ENCODE measurements at regions not wholly inside any gene's neighbourhood (a gene's known extent, or its start where the extent isn't known, plus 50 kb on each side); places are given as distances from the start of the nearest gene placed in this dataset.

DNA sequence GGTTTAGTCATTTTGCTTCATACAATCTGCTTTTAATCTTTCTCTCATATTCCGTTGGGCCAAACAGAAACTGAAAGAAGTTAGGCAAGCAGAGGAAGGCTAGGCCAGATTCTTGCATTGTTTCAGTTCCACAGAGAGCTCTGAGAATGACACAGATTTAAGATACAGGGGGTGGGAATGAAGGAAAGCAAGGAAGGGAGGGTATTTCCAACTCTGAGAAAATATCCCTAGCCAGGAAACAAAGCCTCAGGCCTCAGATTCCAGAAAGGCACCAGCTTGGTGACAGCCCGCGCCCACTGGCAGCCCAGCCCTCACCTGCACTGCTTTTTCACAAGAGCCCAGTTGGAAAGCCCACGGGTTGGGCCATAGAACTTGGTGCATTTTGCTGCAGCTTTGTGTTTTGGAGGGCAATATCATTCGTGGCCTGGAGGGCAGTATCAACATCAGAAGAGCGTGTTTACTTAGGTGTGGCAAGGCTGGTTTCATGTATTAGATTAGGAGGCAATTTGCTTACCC is 63.5 kb downstream of the ENC1 start:
- Histone ChIP-seq H3K27ac (ENCODE audit: low read depth, low read length) (peak overlapping the region; percentile 42), H3K9ac (ENCODE audit: low read length in 5 of 5) (peak overlapping the region in 4 of 5 donors; percentile 1 to 66 (median 38)), H3K4me3 (ENCODE audit: low read depth in 1 of 5, low read length in 5 of 5) (peak overlapping the region in 3 of 5 donors; percentile 14 to 43 (median 29))

GRCh38 chr5:74575741-74576538 is 64.6 kb downstream of the ENC1 start:
- Histone ChIP-seq H3K9ac (ENCODE audit: low read length in 5 of 5) (peak overlapping the region in 1 of 5 donors; percentile 53), H3K9me3 (ENCODE audit: control insufficient read depth in 5 of 5, low read length in 5 of 5) (no peaks in the 10 kb centered on the region), H3K27me3 (ENCODE audit: control insufficient read depth in 5 of 5, insufficient read depth in 4 of 5, low read length in 5 of 5) (no peaks in the 10 kb centered on the region), H3K4me1 (ENCODE audit: control insufficient read depth in 5 of 5, insufficient read depth in 5 of 5, low read length in 5 of 5) (peaks cover 0 to 18% (median 13%) of the 10 kb centered on the region in 5 donors), H3K4me3 (ENCODE audit: low read depth in 1 of 5, low read length in 5 of 5) (no peak overlapping the region), H3K27ac (ENCODE audit: low read depth, low read length) (peak overlapping the region; percentile 37), H3K36me3 (ENCODE audit: control insufficient read depth in 5 of 5, insufficient read depth in 5 of 5, low read length in 5 of 5) (no peaks in the 10 kb centered on the region)

More for the DNA sequence above, 63.5 kb downstream of the ENC1 start:
- H3K9me3 ChIP-seq (ENCODE audit: control insufficient read depth in 5 of 5, low read length in 5 of 5), result no peaks in the 10 kb centered on the region
- no peaks in the 10 kb centered on the region for H3K27me3 ChIP-seq (ENCODE audit: control insufficient read depth in 5 of 5, insufficient read depth in 4 of 5, low read length in 5 of 5)
- no peaks in the 10 kb centered on the region for H3K36me3 ChIP-seq (ENCODE audit: control insufficient read depth in 5 of 5, insufficient read depth in 5 of 5, low read length in 5 of 5)
- peaks cover 0 to 18% (median 13%) of the 10 kb centered on the region in 5 donors for H3K4me1 ChIP-seq (ENCODE audit: control insufficient read depth in 5 of 5, insufficient read depth in 5 of 5, low read length in 5 of 5)

DNA sequence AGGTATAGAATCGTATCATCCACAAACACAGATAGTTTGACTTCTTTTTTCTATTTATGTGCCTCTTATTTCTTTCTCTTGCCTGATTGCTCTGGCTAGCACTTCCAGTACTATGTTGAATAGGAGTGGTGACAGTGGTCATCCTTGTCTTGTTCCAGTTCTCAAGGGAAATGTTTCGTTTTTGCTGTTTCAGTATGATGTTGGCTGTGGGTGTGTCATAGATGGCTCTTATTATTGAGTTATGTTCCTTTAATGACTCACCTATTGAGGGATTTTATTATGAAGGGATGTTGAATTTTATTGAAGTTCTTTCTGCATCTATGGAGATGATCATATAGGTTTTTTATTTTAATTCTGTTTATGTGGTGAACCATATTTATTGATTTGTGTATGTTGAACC is 70.3 kb downstream of the ENC1 start:
- Histone ChIP-seq H3K9me3 (ENCODE audit: control insufficient read depth in 5 of 5, low read length in 5 of 5) (peaks cover 0 to 4% (median 0%) of the 10 kb centered on the region in 5 donors), H3K4me3 (ENCODE audit: low read depth in 1 of 5, low read length in 5 of 5) (no peak overlapping the region), H3K9ac (ENCODE audit: low read length in 5 of 5) (no peak overlapping the region), H3K36me3 (ENCODE audit: control insufficient read depth in 5 of 5, insufficient read depth in 5 of 5, low read length in 5 of 5) (no peaks in the 10 kb centered on the region), H3K4me1 (ENCODE audit: control insufficient read depth in 5 of 5, insufficient read depth in 5 of 5, low read length in 5 of 5) (no peaks in the 10 kb centered on the region), H3K27me3 (ENCODE audit: control insufficient read depth in 5 of 5, insufficient read depth in 4 of 5, low read length in 5 of 5) (no peaks in the 10 kb centered on the region), H3K27ac (ENCODE audit: low read depth, low read length) (no peak overlapping the region)

- Histone ChIP-seq H3K9me3 (ENCODE audit: control insufficient read depth in 5 of 5, low read length in 5 of 5) (peaks cover 0 to 4% (median 0%) of the 10 kb centered on the region in 5 donors), H3K36me3 (ENCODE audit: control insufficient read depth in 5 of 5, insufficient read depth in 5 of 5, low read length in 5 of 5) (no peaks in the 10 kb centered on the region), H3K27ac (ENCODE audit: low read depth, low read length) (no peak overlapping the region), H3K4me3 (ENCODE audit: low read depth in 1 of 5, low read length in 5 of 5) (no peak overlapping the region), H3K9ac (ENCODE audit: low read length in 5 of 5) (no peak overlapping the region), H3K4me1 (ENCODE audit: control insufficient read depth in 5 of 5, insufficient read depth in 5 of 5, low read length in 5 of 5) (no peaks in the 10 kb centered on the region), H3K27me3 (ENCODE audit: control insufficient read depth in 5 of 5, insufficient read depth in 4 of 5, low read length in 5 of 5) (no peaks in the 10 kb centered on the region)
These were observed 73.0 kb downstream of the ENC1 start for GRCh38 chr5:74567411-74567995.

- Histone ChIP-seq H3K9me3 (ENCODE audit: control insufficient read depth in 5 of 5, low read length in 5 of 5) (no peaks in the 10 kb centered on the region), H3K36me3 (ENCODE audit: control insufficient read depth in 5 of 5, insufficient read depth in 5 of 5, low read length in 5 of 5) (no peaks in the 10 kb centered on the region), H3K9ac (ENCODE audit: low read length in 5 of 5) (no peak overlapping the region), H3K4me3 (ENCODE audit: low read depth in 1 of 5, low read length in 5 of 5) (no peak overlapping the region), H3K27me3 (ENCODE audit: control insufficient read depth in 5 of 5, insufficient read depth in 4 of 5, low read length in 5 of 5) (no peaks in the 10 kb centered on the region), H3K27ac (ENCODE audit: low read depth, low read length) (no peak overlapping the region), H3K4me1 (ENCODE audit: control insufficient read depth in 5 of 5, insufficient read depth in 5 of 5, low read length in 5 of 5) (peaks cover 0 to 8% (median 2%) of the 10 kb centered on the region in 5 donors)
These were observed 78.4 kb downstream of the ENC1 start for GRCh38 chr5:74562122-74562521.

GRCh38 chr5:74560245-74560644 is 80.3 kb downstream of the ENC1 start:
- Histone ChIP-seq H3K27me3 (ENCODE audit: control insufficient read depth in 5 of 5, insufficient read depth in 4 of 5, low read length in 5 of 5) (no peaks in the 10 kb centered on the region), H3K36me3 (ENCODE audit: control insufficient read depth in 5 of 5, insufficient read depth in 5 of 5, low read length in 5 of 5) (no peaks in the 10 kb centered on the region), H3K4me3 (ENCODE audit: low read depth in 1 of 5, low read length in 5 of 5) (no peak overlapping the region), H3K9me3 (ENCODE audit: control insufficient read depth in 5 of 5, low read length in 5 of 5) (no peaks in the 10 kb centered on the region), H3K27ac (ENCODE audit: low read depth, low read length) (no peak overlapping the region), H3K9ac (ENCODE audit: low read length in 5 of 5) (no peak overlapping the region), H3K4me1 (ENCODE audit: control insufficient read depth in 5 of 5, insufficient read depth in 5 of 5, low read length in 5 of 5) (peaks cover 0 to 15% (median 8%) of the 10 kb centered on the region in 5 donors)

DNA sequence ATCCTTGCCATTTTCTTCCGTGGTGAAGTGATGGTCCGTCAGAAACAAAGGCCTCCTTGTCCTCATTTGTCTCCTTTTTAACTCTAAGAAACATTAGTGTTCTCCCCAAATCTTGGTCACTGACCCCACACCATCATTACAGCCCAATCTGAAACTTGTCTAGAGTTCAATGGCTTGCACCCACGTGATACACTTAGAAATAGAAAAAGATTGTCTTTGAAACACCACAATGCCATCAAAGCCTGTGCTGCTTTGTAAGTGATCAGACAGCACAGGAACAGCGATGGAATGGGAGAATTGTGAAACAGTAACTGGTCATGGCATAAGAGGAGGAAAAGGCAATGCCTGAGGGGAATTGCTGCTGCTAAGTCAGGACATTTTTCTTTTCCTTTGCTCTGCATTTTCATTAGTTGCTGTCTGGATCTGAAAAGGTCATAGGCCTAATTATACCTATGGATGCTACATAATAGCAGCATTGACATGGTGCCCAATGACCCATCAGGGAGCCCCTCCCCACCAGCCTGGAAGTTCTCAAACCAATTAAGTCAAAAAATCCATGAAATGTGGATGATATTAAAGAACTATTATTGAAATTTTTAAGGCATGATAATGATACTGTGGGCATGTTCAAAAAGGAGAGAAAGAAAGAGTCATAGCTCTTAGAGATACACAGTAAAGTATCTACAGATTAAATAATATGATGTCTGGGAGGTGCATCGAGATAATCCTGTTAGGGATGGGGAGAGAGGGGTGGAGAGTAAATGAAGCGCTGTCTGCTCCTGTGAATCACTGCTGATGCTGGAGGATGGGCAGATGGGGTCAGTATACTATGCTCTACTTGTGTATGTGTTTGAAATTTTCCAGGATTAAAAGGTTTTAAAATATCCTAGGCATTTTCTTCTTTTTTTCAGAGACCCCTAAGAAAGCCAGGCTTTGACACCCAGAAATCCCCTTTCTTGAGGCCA is 83.6 kb downstream of the ENC1 start:
- Histone ChIP-seq H3K36me3 (ENCODE audit: control insufficient read depth in 5 of 5, insufficient read depth in 5 of 5, low read length in 5 of 5) (no peaks in the 10 kb centered on the region), H3K9me3 (ENCODE audit: control insufficient read depth in 5 of 5, low read length in 5 of 5) (no peaks in the 10 kb centered on the region), H3K4me3 (ENCODE audit: low read depth in 1 of 5, low read length in 5 of 5) (no peak overlapping the region), H3K9ac (ENCODE audit: low read length in 5 of 5) (no peak overlapping the region), H3K4me1 (ENCODE audit: control insufficient read depth in 5 of 5, insufficient read depth in 5 of 5, low read length in 5 of 5) (peaks cover 0 to 15% (median 8%) of the 10 kb centered on the region in 5 donors), H3K27ac (ENCODE audit: low read depth, low read length) (no peak overlapping the region), H3K27me3 (ENCODE audit: control insufficient read depth in 5 of 5, insufficient read depth in 4 of 5, low read length in 5 of 5) (no peaks in the 10 kb centered on the region)

DNA sequence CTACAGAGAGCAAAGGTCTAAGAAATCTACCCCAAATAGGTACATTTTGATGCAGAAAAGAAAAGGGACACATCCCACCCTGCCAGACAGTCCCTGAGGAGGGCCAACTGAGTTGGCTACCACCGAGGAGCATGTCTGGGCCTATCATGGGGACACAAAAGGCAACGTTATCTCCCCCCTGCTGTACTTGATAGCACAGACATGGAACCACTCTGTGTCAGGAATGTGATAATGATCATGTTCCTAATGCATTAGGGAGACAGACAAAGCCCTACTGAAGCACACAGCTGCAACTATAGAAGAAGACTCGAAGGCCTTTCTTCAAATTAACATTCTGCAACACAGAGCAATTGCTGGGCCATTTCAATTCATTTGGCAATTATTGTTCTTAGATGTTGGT is 84.5 kb downstream of the ENC1 start:
- no peaks in the 10 kb centered on the region for H3K27me3 ChIP-seq (ENCODE audit: control insufficient read depth in 5 of 5, insufficient read depth in 4 of 5, low read length in 5 of 5)
- H3K4me3 ChIP-seq (ENCODE audit: low read depth in 1 of 5, low read length in 5 of 5), result no peak overlapping the region
- H3K9ac ChIP-seq (ENCODE audit: low read length in 5 of 5), result no peak overlapping the region
- no peak overlapping the region for H3K27ac ChIP-seq (ENCODE audit: low read depth, low read length)
- no peaks in the 10 kb centered on the region for H3K9me3 ChIP-seq (ENCODE audit: control insufficient read depth in 5 of 5, low read length in 5 of 5)
- no peaks in the 10 kb centered on the region for H3K36me3 ChIP-seq (ENCODE audit: control insufficient read depth in 5 of 5, insufficient read depth in 5 of 5, low read length in 5 of 5)
- H3K4me1 ChIP-seq (ENCODE audit: control insufficient read depth in 5 of 5, insufficient read depth in 5 of 5, low read length in 5 of 5), result peaks cover 0 to 15% (median 8%) of the 10 kb centered on the region in 5 donors

- H3K36me3 ChIP-seq (ENCODE audit: control insufficient read depth in 5 of 5, insufficient read depth in 5 of 5, low read length in 5 of 5), result no peaks in the 10 kb centered on the region
- no peak overlapping the region for H3K27ac ChIP-seq (ENCODE audit: low read depth, low read length)
- H3K9ac ChIP-seq (ENCODE audit: low read length in 5 of 5), result no peak overlapping the region
- no peaks in the 10 kb centered on the region for H3K27me3 ChIP-seq (ENCODE audit: control insufficient read depth in 5 of 5, insufficient read depth in 4 of 5, low read length in 5 of 5)
- no peak overlapping the region for H3K4me3 ChIP-seq (ENCODE audit: low read depth in 1 of 5, low read length in 5 of 5)
- H3K4me1 ChIP-seq (ENCODE audit: control insufficient read depth in 5 of 5, insufficient read depth in 5 of 5, low read length in 5 of 5), result peaks cover 0 to 21% (median 6%) of the 10 kb centered on the region in 5 donors
- no peaks in the 10 kb centered on the region for H3K9me3 ChIP-seq (ENCODE audit: control insufficient read depth in 5 of 5, low read length in 5 of 5)
These were observed 88.4 kb downstream of the ENC1 start for GRCh38 chr5:74552101-74552500.

Measured in subcutaneous abdominal adipose tissue (tissue), 5 donors.